IMR-90 (cell line): ENCODE measurements at regions not wholly inside any gene's neighbourhood (a gene's known extent, or its start where the extent isn't known, plus 50 kb on each side); places are given as distances from the start of the nearest gene placed in this dataset.

Experiments used
- ATAC-seq: fragments of 200-7000 bp; cut with Tn5 transposase; 2 replicates; pipeline ENCODE4 v1.9.1; 2020; ENCODE audit warnings: low read depth, mild to moderate bottlenecking, moderate library complexity
- BruUV-seq: library from RNA; stranded (reverse); fragments of 400-500 nt; replicated peaks from 2 replicates; lab custom pipeline; 2021; lab: Mats Ljungman, UMichigan
- CTCF ChIA-PET: fragments of 300-600 bp; formaldehyde crosslinking; extraction: SDS; loops from one replicate; lab custom pipeline; 2021; ENCODE audit warnings: antibody characterized with exemption; lab: Yijun Ruan, JAX
- POLR2A ChIA-PET: fragments of 300-600 bp; sonication (Branson Sonifier 250); formaldehyde crosslinking; loops from one replicate; lab custom pipeline; 2022; ENCODE audit warnings: antibody characterized with exemption; ENCODE audit not compliant: unreplicated experiment; lab: Charles Lee
- DNase-seq: peaks from one replicate; pipeline ENCODE4 v3.0.0; 2013
- H2AFZ ChIP-seq: replicated peaks from 2 replicates; pipeline ENCODE3; 2013; ENCODE audit warnings: low read length, mild to moderate bottlenecking; ENCODE audit not compliant: poor library complexity
- H2AK5ac ChIP-seq: 2 replicates; pipeline ENCODE4 v1.6.1; 2013; ENCODE audit warnings: low read depth, low read length, inconsistent platforms
- H2AK9ac ChIP-seq: replicated peaks from 2 replicates; pipeline ENCODE3; 2013; ENCODE audit warnings: mild to moderate bottlenecking, low read depth, low read length, moderate library complexity; ENCODE audit not compliant: poor library complexity
- H2BK120ac ChIP-seq: 2 replicates; pipeline ENCODE4 v1.6.1; 2013; ENCODE audit warnings: low read depth, low read length, inconsistent platforms
- H2BK15ac ChIP-seq: 3 replicates; pipeline ENCODE4 v1.6.1; 2013; ENCODE audit warnings: low read depth, low read length, inconsistent platforms
- H2BK20ac ChIP-seq: 2 replicates; pipeline ENCODE4 v1.6.1; 2013; ENCODE audit warnings: low read depth, mild to moderate bottlenecking, inconsistent platforms, low read length, moderate library complexity
- H2BK5ac ChIP-seq: 2 replicates; pipeline ENCODE4 v1.6.1; 2013; ENCODE audit warnings: mild to moderate bottlenecking, low read depth, low read length, inconsistent platforms; ENCODE audit not compliant: poor library complexity, severe bottlenecking
- H3K14ac ChIP-seq: replicated peaks from 2 replicates; pipeline ENCODE4 v1.6.1; 2013; ENCODE audit warnings: low read depth, low read length, inconsistent platforms
- H3K18ac ChIP-seq: 2 replicates; pipeline ENCODE4 v1.6.1; 2013; ENCODE audit warnings: low read depth, low read length, control low read depth
- H3K23ac ChIP-seq: 2 replicates; pipeline ENCODE4 v1.6.1; 2013; ENCODE audit warnings: low read depth, low read length, inconsistent platforms
- H3K27ac ChIP-seq: 2 replicates; pipeline ENCODE4 v1.5.1; 2013; ENCODE audit warnings: mild to moderate bottlenecking, control low read depth, low read length; ENCODE audit not compliant: insufficient read depth
- H3K27me3 ChIP-seq: 2 replicates; pipeline ENCODE4 v1.6.1; 2013; ENCODE audit warnings: low read length; ENCODE audit not compliant: control insufficient read depth, insufficient read depth
- H3K36me3 ChIP-seq: 2 replicates; pipeline ENCODE4 v1.6.1; 2013; ENCODE audit warnings: low read length, mixed read lengths; ENCODE audit not compliant: control insufficient read depth, insufficient read depth
- H3K4ac ChIP-seq: 2 replicates; pipeline ENCODE4 v1.6.1; 2013; ENCODE audit warnings: low read depth, low read length, inconsistent platforms
- H3K4me1 ChIP-seq: 2 replicates; pipeline ENCODE4 v1.6.1; 2013; ENCODE audit warnings: low read length, mixed read lengths; ENCODE audit not compliant: control insufficient read depth, insufficient read depth
- H3K4me2 ChIP-seq: 2 replicates; pipeline ENCODE4 v1.6.1; 2013; ENCODE audit warnings: low read depth, mild to moderate bottlenecking, control low read depth, low read length, moderate library complexity
- H3K4me3 ChIP-seq: 2 replicates; pipeline ENCODE4 v1.5.1; 2013; ENCODE audit warnings: low read depth, mild to moderate bottlenecking, control low read depth, low read length, moderate library complexity; ENCODE audit not compliant: insufficient read depth
- H3K56ac ChIP-seq: 2 replicates; pipeline ENCODE4 v1.6.1; 2013; ENCODE audit warnings: low read length, inconsistent platforms; ENCODE audit not compliant: insufficient read depth; ENCODE audit errors: extremely low read depth
- H3K79me1 ChIP-seq, 2 experiments: 2 replicates each; pipeline ENCODE4 v1.6.1; 2013; ENCODE audit warnings: low read length in 2 of 2, inconsistent platforms in 1 of 2, low read depth in 1 of 2
- H3K9ac ChIP-seq: 2 replicates; pipeline ENCODE4 v1.6.1; 2013; ENCODE audit warnings: low read depth, low read length, control low read depth
- H3K9me1 ChIP-seq: 2 replicates; pipeline ENCODE4 v1.6.1; 2013; ENCODE audit warnings: low read length, inconsistent platforms; ENCODE audit not compliant: insufficient read depth
- H3K9me3 ChIP-seq: 2 replicates; pipeline ENCODE4 v1.6.1; 2013; ENCODE audit warnings: low read length; ENCODE audit not compliant: control insufficient read depth, insufficient read depth
- H4K20me1 ChIP-seq: 2 replicates; pipeline ENCODE4 v1.6.1; 2013; ENCODE audit warnings: low read length, inconsistent platforms; ENCODE audit not compliant: insufficient read depth
- H4K5ac ChIP-seq: 2 replicates; pipeline ENCODE4 v1.6.1; 2013; ENCODE audit warnings: mild to moderate bottlenecking, low read depth, low read length, control low read depth
- H4K8ac ChIP-seq, 2 experiments: 2 replicates each; pipeline ENCODE4 v1.6.1; 2013; ENCODE audit warnings: low read depth in 2 of 2, low read length in 2 of 2, control low read depth in 1 of 2, inconsistent platforms in 1 of 2
- H4K91ac ChIP-seq: 2 replicates; pipeline ENCODE4 v1.6.1; 2013; ENCODE audit warnings: low read depth, low read length, inconsistent platforms; ENCODE audit not compliant: insufficient read depth
- BHLHE40 ChIP-seq: fragments of 150-350 bp; IDR thresholded peaks from 2 replicates; pipeline ENCODE4 v1.6.1; 2016; ENCODE audit warnings: mild to moderate bottlenecking, low read depth, low read length
- CEBPB ChIP-seq: IDR thresholded peaks from 2 replicates; pipeline ENCODE4 v1.6.1; 2012; ENCODE audit warnings: low read depth, low read length, improper control_type of control experiment
- MAFK ChIP-seq: IDR thresholded peaks from 2 replicates; pipeline ENCODE4 v1.6.1; 2012; ENCODE audit warnings: low read depth, low read length, improper control_type of control experiment
- MAZ ChIP-seq: IDR thresholded peaks from 2 replicates; pipeline ENCODE4 v1.6.1; 2012; ENCODE audit warnings: low read depth, mild to moderate bottlenecking, low read length, improper control_type of control experiment, moderate library complexity, borderline replicate concordance
- MXI1 ChIP-seq: IDR thresholded peaks from 2 replicates; pipeline ENCODE4 v1.6.1; 2012; ENCODE audit warnings: low read depth, mild to moderate bottlenecking, low read length, moderate library complexity, borderline replicate concordance
- POLR2A ChIP-seq: IDR thresholded peaks from 2 replicates; pipeline ENCODE4 v1.6.1; 2012; ENCODE audit warnings: mild to moderate bottlenecking, low read depth, low read length
- RCOR1 ChIP-seq: IDR thresholded peaks from 2 replicates; pipeline ENCODE4 v1.6.1; 2012; ENCODE audit warnings: mild to moderate bottlenecking, low read length, improper control_type of control experiment; ENCODE audit not compliant: insufficient replicate concordance
- RFX5 ChIP-seq: IDR thresholded peaks from 2 replicates; pipeline ENCODE4 v1.8.0; 2012; ENCODE audit warnings: low read depth, mild to moderate bottlenecking, low read length, moderate library complexity
- WGBS, 2 experiments: methylation state at CpG; one replicate each; pipeline versions ENCODE4 v1.1.5 to v1.1.7; 2013; ENCODE audit warnings: missing lambda C conversion rate in 2 of 2; ENCODE audit not compliant: insufficient read length in 1 of 2; ENCODE audit errors: extremely low coverage in 2 of 2; 5-methylcytosine and 5-hydroxymethylcytosine counted together
- dilution Hi-C: fragments of 300-500 bp; cut with HindIII; formaldehyde crosslinking; loops from one replicate; pipeline ENCODE4 v1.14.3; 2018; ENCODE audit warnings: low sequenced_read_pairs; ENCODE audit not compliant: unreplicated experiment
- in situ Hi-C: fragments of 300-500 bp; cut with MboI; formaldehyde crosslinking; loops from 3 replicates; pipeline ENCODE4 v1.14.3; 2019; ENCODE audit warnings: low sequenced_read_pairs, inconsistent platforms, mixed read lengths
- intact Hi-C: fragments of 100-400 bp; cut with micrococcal nuclease; formaldehyde crosslinking; loops from 2 replicates; pipeline ENCODE4 v1.10.0; 2022
- TF ChIP-seq, protein P1 (sequence below): conservative IDR thresholded peaks from 2 replicates; pipeline ENCODE4 v1.5.1; 2012; ENCODE audit warnings: mild to moderate bottlenecking, low read depth, low read length, improper control_type of control experiment

DNA sequence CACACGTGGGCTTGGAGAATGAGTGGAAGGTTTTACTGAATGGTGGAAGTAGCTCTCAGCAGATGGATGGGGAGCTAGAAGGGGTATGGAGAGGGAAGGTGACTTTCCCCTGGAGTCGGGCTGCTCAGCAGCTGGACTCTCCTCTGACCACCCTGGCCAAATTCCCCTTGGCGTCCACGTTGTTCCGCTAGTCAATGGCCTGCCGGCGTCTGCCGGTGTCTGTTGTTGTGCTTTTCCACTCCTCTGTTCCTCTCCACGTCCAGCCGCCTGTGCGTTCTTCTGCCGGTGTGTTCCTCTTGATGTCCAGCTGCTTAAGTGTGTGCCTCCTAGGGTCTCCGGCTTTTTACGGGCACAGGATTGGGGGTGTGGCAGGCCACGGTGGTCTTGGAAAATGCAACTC lies 203.5 kb downstream of the MYRFL start:
- ATAC-seq (no peak), DNase-seq (no peak)
- no peak overlapping the region for H2AK9ac ChIP-seq
- no peak overlapping the region for H2BK120ac ChIP-seq
- H3K14ac ChIP-seq, result no peak overlapping the region
- H3K4me3 ChIP-seq, result no peak overlapping the region
- H3K79me1 ChIP-seq, result no peaks in the 10 kb centered on the region
- no peaks in the 10 kb centered on the region for H3K4me1 ChIP-seq
- no TSS peak for BruUV-seq
- no peak overlapping the region for H2BK15ac ChIP-seq
- no peaks in the 10 kb centered on the region for H3K27me3 ChIP-seq
- H3K9me1 ChIP-seq, result no peaks in the 10 kb centered on the region
- no peak overlapping the region for H2BK20ac ChIP-seq
- no peaks in the 10 kb centered on the region for H4K20me1 ChIP-seq
- in situ Hi-C loops, result no loop called here
- no peak overlapping the region for H2BK5ac ChIP-seq
- no peak overlapping the region for H3K27ac ChIP-seq
- no peak overlapping the region for H4K91ac ChIP-seq
- dilution Hi-C loops, result no loop called here
- ChIA-PET POLR2A (no interaction called here), CTCF (no interaction called here)
- H3K23ac ChIP-seq, result no peak overlapping the region
- intact Hi-C loops, result no loop called here
- TF ChIP-seq POLR2A, result no peak
- TF ChIP-seq RFX5, result no peak
- TF ChIP-seq MAFK, result no peak
- no peak for TF ChIP-seq BHLHE40
- TF ChIP-seq, protein P1, sequence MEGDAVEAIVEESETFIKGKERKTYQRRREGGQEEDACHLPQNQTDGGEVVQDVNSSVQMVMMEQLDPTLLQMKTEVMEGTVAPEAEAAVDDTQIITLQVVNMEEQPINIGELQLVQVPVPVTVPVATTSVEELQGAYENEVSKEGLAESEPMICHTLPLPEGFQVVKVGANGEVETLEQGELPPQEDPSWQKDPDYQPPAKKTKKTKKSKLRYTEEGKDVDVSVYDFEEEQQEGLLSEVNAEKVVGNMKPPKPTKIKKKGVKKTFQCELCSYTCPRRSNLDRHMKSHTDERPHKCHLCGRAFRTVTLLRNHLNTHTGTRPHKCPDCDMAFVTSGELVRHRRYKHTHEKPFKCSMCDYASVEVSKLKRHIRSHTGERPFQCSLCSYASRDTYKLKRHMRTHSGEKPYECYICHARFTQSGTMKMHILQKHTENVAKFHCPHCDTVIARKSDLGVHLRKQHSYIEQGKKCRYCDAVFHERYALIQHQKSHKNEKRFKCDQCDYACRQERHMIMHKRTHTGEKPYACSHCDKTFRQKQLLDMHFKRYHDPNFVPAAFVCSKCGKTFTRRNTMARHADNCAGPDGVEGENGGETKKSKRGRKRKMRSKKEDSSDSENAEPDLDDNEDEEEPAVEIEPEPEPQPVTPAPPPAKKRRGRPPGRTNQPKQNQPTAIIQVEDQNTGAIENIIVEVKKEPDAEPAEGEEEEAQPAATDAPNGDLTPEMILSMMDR, result no peak
- TF ChIP-seq CEBPB, result no peak
- no peak for TF ChIP-seq RCOR1
- no peak for TF ChIP-seq MAZ
- no peak for TF ChIP-seq MXI1
- H2AK5ac ChIP-seq, result no peak overlapping the region
- no peak overlapping the region for H3K4ac ChIP-seq
- no peaks in the 10 kb centered on the region for H3K36me3 ChIP-seq
- no peak overlapping the region for H3K4me2 ChIP-seq
- no peak overlapping the region for H3K18ac ChIP-seq
- H2AFZ ChIP-seq, result no peak overlapping the region
- 80% methylated on average over 8 of the region's 15 CpGs; no CpG with 5 or more reads in 1 of the 2 experiments for WGBS, 2 experiments
- no peak overlapping the region for H3K56ac ChIP-seq
- H4K5ac ChIP-seq, result no peak overlapping the region
- H3K9me3 ChIP-seq, result no peaks in the 10 kb centered on the region
- H4K8ac ChIP-seq, result no peak overlapping the region
- no peak overlapping the region for H3K9ac ChIP-seq
